GM18499 (cell line): ENCODE measurements at regions not wholly inside any gene's neighbourhood (a gene's known extent, or its start where the extent isn't known, plus 50 kb on each side); places are given as distances from the start of the nearest gene placed in this dataset.

Experiments
- ATAC-seq: cut with Tn5 transposase; IDR thresholded peaks from one replicate; pipeline ENCODE4 v1.9.1; 2021; ENCODE audit warnings: moderate number of reproducible peaks; ENCODE audit not compliant: insufficient read depth, unreplicated experiment

DNA sequence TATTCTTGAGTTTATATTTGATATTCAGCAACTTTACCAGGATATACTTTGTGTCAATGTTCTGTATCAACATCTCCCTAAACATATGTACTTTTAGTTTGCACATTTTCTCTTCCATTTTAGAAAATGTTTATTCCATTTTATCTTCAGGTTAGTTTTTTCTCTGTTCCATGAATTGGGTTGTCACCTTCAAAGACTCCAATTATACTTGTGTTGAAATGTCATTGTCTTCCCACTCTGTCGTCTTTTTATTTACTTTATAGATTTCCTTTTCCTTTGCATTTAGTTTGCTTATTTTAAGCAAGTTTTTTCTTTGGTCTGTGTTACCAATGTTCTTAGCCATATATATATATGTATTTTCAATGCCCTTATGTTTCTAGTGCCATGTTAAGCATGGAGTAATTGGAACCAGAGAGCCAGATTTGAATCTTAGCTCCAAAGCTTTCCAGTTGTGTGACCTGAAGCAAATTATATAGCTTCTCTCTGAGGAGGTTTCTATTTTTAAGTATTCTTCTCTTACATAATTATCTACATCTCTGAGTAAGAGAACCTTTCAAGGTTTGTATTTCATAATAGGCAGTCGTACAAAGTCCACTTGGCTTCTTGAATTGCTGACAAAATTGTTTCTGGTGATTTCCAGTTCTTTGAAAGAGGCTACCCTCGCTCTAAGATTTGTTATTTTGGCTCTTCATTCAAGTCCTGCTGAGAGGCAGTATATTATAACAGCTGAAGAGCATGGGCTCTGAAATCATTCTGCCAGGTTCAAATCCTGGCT is 85.8 kb upstream of the DYRK2 start:
- ATAC-seq = no peak

DNA sequence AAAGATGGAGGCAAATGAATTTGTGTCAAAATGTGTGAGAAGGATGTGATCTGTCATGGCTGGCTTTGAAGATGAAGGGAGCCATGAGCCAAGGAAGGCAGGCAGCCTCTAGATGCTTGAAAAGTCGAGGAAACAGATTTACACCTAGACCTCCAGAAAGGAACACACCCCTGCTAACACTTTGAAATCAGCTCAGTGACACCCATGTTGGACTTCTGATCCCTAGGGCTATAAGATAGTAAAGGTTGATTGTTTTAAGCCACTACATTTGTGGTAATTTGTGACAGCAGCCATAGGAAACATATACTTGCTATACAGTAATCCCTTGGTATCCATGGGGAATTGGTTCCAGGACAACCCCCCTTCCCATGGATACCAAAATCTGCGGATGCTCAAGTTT is 80.5 kb upstream of the DYRK2 start:
- ATAC-seq = no peak

DNA sequence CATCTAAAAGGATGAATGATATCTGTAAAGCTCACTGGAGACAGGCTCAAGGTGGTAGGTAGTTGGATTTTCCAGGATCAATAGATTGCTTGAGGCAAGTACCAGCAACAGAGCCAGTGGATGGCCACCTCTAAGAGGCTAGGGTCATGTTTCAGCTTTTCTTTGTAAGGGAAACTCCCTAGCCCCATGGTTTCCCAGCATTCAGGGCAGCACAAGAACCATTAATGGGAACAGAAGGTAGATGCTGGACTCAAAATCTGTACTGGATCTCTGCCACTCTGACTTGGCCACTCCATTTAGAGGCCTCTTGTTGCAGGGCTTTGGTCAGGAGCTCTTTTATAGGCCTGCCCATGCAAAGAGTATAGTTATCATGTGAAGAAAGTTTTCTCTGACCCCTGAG is 76.1 kb upstream of the DYRK2 start:
- ATAC-seq = no peak

GRCh38 chr12:67573566-67573965 is 75.0 kb upstream of the DYRK2 start:
- ATAC-seq = no peak

DNA sequence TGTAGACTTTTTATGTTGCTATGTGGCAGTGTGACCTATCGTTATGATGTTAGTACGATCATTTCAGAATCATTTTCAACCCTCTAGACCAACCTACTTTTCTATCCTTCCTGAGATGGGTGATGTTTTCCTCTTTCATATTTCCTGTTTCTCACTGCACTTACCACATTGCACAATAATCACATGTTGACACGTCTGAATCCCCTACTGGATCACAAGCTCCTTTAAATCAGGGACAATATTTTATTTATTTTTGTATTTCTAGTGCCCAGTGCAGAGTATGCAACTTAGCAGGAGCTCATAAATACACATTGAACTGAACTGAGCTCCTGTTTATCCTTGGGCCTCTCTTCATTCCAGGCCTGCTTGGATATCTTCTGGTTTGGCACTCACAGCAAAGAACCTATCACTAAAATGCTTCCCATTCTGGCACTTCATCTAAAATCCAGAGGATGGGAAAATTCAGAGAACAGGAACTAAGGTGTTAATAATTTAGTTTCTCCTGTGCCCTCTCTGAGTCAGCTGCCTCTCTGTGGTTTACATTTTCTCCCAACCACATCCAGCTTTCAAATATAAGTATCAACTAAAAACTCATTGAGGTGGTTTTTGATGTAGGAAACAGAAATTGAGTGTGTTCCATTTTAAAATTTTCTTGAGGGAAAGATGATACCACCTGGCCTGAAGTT is 69.4 kb upstream of the DYRK2 start:
- ATAC-seq = no peak

- ATAC-seq = no peak
Observed at GRCh38 chr12:67579662-67580003, 68.9 kb upstream of the DYRK2 start.

GRCh38 chr12:67582238-67582834 is 66.2 kb upstream of the DYRK2 start:
- no peak for ATAC-seq

DNA sequence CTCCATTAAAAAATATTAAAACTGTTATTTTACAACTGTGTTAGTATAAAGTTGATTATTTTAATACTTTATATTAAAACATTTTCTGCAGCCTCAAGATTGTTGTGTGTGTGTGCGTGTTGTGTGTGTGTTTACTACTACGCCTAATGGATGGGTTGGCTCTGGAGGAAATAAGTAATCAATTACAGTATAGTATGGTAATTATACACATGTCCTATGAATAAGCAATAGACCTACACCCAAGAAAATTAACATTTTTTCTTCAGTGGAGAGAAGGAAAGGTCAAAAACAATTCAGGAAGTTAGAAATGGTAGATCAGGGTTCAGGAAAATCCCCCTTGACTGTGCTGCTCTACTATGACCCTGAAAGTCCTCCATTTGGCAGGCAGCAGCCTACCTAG is 65.7 kb upstream of the DYRK2 start:
- no peak for ATAC-seq

- no peak for ATAC-seq
Observed at GRCh38 chr12:67586951-67587350, 61.6 kb upstream of the DYRK2 start.

- no peak for ATAC-seq
Observed at GRCh38 chr12:67589078-67589477, 59.5 kb upstream of the DYRK2 start.

- no peak for ATAC-seq
Observed at GRCh38 chr12:67590149-67590790, 58.3 kb upstream of the DYRK2 start.

- ATAC-seq = no peak
Observed at GRCh38 chr12:67592228-67593011, 56.1 kb upstream of the DYRK2 start.

GRCh38 chr12:67593041-67593440 is 55.5 kb upstream of the DYRK2 start:
- ATAC-seq = no peak

DNA sequence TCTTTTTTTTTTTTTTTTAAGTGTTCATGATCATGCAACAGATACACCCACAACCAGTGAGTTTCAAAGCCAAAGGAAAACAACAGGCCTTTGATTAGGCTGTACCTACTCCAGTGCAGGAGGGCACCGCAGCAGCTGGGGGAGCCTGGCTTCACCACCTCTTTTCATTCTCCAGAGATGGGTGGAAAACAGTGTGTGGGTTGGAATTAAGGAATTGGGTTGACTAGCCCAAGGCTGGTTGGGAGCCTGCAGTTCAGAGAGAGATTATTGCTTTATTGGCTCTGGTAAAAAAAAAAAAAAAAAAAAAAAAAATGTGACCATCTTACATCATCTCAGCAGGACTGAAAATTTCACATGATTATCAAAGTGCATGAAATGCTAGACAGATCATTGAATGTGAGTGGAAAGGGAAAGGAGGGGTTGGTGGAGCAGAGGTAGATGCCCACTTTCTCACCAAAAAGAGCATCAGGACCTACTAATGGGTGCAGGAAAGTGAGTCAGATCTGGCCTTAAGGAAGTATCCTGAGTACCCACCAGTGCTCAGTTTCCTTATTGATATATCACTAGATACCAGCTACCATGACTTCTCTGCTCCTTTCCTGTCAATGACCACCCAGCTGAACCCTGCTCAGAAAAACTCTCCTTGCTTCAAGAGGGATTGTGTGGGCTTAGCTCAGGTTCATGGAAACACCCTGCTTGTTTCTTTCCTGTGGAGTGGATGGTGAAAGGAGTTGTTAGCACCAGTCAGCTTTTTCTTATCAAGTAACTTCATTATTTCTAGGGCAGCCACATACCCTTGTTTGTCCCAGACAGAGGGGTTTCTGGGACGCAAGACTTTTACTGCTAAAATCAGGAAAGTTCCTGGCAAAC is 54.8 kb upstream of the DYRK2 start:
- ATAC-seq = no peak

DNA sequence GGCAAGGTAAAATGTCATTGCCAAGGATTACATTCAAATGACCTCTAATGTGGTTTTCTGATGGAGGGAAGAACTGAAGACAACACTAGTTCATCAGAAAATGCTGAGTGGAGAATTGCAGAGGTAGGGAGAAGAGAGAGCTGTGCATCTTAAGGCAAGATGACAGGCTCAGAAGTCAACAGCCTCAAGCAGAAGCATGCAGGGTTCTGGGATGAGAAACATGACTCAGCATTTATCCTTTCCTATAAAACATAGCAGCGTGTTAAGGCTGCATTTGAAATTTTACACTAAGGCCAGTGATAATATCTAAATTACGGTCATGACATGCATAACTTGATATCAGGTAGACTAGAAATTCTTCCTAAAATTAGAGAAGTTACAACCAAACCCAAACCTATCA is 53.7 kb upstream of the DYRK2 start:
- no peak for ATAC-seq

- ATAC-seq = no peak
Observed at GRCh38 chr12:67595365-67595764, 53.2 kb upstream of the DYRK2 start.

DNA sequence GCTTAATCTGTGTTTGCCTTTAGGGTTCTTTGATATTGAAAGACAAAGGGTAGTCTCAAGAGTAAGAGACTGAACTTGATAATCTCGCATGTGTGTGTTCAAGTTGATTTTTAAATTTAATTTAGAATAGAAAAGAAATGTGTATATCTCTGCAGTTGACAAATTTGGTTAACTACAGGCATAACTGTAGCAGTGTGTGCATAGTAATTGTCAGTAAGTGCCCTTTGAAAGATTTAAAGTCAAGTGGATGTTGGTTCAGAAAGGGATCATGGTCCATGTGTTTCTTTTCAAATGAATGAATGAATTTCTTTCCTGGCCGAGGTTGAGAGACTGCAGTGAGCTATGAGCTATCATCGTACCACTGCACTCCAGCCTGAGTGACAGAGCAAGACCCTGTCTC is 49.9 kb upstream of the DYRK2 start:
- ATAC-seq = no peak
